ENCODE measurements at regions not wholly inside any gene's neighbourhood (a gene's known extent, or its start where the extent isn't known, plus 50 kb on each side); places are given as distances from the start of the nearest gene placed in this dataset.
A peak's percentile ranks its signal among the peaks of the same experiment; 100 is the strongest.

DNA sequence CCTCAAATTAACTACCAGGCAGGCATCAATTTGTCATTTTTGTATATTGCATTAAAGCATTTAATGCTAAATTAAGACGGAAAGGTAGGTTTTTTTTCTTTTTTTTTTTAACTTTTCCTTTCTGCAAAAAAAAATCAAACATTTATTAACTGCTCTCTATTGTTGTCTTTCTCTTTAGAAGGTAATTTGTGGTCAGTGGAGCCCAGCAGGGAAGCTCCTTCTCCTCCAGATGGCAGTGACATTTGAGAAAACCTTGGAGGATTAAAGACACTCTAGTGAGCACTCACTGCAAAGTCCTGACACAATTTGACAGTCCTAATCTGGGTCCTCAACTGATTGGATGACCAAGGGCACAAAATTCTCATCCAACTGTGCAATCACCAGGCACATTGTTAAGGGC lies 102.4 kb downstream of the SLIT2 start:
- no peak for DNase-seq

DNA sequence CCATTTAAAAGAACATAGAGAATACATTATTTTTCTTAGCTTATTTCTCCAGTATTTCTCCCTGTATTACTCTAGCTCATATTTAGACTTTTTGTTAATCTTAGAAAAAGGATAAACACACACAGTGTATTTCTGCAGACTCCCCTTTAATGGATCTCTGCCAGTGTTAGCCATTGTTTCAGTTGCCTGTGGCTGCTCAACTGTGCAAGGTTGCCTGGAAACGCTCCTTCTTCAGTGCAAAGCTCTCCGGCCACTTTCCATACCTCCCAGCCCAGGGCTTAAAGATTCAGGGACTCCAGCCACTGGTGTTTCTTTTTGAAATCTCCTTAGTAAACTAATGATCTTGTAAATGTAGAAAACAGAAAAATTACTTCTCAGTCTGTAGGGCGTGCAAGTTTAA lies 104.9 kb downstream of the SLIT2 start:
- no peak for DNase-seq

DNA sequence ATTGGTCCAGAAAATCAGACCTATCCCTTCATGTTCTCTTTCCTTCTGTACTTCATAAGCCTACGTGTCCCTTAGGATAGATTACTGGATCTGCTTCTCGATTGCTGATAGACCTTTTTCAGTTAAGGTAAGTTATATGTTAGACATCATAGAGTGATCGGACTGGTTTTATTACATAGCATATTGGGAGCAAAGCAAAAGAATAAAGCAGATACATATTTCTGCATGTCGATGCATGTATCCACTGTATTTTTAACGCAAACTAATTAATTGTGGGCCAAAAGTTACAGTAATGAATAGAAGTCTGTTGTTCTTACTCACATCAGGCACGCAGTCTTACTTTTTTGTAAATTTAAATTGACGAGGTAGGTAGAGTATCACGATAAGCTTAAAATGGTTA lies 106.4 kb downstream of the SLIT2 start:
- no peak for DNase-seq

GRCh38 chr4:20359692-20360091 lies 108.0 kb downstream of the SLIT2 start:
- DNase-seq: no peak

- DNase-seq: no peak
Observed at GRCh38 chr4:20362148-20362547, 110.4 kb downstream of the SLIT2 start.

- no peak for DNase-seq
Observed at GRCh38 chr4:20364969-20365368, 113.3 kb downstream of the SLIT2 start.

- DNase-seq: no peak
Observed at GRCh38 chr4:20367446-20367845, 115.7 kb downstream of the SLIT2 start.

DNA sequence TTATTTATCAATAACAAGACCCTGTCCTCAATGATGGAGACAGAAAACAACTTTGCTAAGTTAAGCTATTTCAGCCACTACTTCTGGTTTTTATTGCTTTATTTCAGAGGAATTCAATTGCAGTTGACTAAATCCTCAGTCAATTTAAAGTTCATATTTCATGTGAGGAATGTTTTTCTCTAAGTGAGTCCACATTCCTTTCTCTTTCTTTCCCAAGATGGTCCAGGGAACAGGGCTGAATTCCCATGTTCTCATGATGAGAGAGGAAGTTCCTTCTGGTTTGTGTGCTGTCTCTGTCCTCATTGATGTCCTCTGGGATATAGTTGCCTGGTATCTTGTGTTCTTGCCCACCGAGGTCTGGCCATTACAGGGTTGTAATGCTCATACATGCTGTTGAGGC lies 117.2 kb downstream of the SLIT2 start:
- no peak for DNase-seq

- DNase-seq: no peak
Observed at GRCh38 chr4:20370274-20370673, 118.6 kb downstream of the SLIT2 start.

GRCh38 chr4:20376070-20376469 lies 124.4 kb downstream of the SLIT2 start:
- DNase-seq: no peak

DNA sequence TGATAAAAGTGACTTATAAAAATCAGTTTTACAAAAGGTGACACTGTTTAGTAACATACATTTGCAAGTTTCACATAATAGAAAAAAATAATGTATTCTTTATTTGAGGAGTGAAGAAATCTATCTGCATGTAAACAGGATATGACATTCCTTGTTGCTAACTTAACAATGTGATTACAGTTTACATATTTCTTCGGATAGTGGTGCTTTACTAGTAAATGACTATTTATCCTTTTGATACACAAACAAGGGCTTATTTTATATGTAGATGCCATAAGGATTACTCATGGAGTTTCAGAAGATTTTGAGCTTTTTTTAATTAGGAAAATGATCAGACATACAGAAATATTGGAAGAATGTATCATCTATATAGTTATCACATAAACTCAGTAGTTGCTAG lies 126.5 kb downstream of the SLIT2 start:
- DNase-seq: no peak

DNA sequence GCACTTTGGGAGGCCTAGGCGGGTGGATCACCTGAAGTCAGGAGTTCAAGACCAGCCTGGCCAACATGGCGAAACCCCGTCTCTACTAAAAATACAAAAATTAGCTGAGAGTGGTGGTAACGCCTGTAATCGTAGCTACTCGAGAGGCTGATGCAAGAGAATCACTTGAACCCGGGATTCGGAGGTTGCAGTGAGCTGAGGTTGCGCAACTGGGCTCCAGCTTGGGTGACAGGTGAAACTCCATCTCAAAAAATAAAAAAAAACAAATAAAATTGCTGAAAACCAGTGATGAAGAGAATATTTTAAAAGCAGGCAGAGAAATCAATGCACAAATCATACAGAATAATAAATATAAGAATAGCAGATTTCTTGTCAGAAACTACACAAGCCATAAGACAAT lies 129.3 kb downstream of the SLIT2 start:
- no peak for DNase-seq

DNA sequence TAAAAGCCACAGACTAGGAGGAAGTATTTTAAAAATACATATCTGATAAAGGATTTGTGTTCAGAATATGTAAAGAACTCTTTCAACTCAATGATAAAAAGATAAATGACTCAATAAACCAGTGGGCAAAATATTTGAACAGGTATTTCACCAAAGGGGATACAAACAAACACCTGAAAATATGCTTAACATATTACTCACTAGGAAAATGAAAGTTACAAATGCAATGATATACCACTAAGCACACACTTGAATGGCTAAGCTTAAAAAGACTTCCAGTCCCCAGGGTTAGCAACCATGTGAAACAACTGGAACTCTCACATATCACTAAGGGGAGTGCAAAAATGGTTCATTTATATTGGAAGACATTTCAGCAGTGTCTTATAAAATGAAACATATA lies 131.6 kb downstream of the SLIT2 start:
- no peak for DNase-seq

DNA sequence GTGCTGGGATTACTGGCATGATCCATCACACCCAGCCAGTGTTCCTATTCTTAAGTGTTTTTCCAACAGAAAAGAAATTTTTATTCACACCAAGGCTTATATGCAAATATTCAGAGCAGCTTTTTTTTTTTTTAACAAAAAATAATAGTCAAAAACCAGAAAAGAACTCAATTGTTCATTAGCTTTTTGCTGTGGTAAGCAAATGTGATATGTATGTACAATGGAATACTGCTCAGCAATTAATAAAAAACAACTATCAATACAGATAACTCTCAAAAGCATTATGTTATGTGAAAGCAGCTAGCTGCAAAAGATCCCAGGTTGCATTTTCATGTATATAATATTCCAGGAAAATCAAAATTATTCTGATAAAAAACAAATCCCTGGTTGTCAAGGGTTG lies 132.3 kb downstream of the SLIT2 start:
- no peak for DNase-seq

- no peak for DNase-seq
Observed at GRCh38 chr4:20384456-20384855, 132.8 kb downstream of the SLIT2 start.

DNA sequence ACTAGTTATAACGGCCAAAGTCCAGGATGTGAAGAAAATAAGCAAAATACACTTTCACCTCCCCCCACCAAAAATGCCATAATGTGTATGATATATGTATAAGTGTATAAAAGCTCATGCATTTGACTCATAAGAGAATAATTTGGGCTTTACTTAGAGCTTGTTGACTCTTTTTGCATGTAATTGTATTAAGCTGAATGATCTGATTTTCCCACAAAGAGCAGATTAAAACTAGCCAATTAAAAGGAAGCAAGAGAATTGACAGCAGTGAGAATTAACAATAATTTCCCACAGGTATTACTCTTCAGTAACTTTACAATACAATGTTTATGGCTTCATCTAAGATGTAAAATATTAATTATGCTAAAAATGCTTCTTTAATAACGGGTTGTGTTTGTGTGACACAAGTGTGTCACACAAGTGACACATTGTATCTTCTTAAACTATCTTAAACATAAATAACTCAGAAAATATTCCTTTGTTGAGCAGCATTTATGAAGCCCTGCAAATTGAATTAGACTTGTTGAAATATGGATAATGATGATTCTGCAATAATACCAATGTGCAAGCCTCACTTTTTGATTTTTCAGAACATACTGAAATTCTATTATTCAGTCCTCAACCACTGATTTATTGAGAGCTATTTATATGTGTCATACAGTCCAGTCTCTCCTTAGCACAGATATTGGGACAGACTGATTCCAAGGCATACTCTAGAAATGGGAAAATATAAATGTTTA lies 134.5 kb downstream of the SLIT2 start:
- DNase-seq: no peak

DNA sequence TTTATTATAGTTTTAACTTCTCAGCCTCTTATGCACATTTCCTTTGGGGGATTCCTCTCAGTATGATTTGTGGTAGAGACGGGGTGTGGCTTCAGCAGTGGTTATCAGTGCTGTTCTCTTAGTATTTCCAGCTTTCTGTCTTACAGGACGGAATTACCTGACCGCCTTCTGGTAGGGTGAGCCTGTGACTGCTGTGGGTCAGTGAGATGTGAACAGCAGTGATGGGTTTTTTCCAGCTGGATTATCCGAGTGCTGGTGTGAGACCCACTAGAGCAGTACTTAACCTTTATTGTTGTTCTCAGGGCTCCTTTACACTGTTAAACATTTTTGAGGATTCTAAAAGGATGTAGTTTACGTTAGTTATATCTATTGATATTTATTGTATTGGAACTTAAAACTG lies 135.2 kb downstream of the SLIT2 start:
- no peak for DNase-seq

GRCh38 chr4:20391198-20391597 lies 139.5 kb downstream of the SLIT2 start:
- no peak for DNase-seq

- no peak for DNase-seq
Observed at GRCh38 chr4:20391912-20392311, 140.2 kb downstream of the SLIT2 start.

GRCh38 chr4:20393486-20394100 lies 141.9 kb downstream of the SLIT2 start:
- DNase-seq: no peak

- DNase-seq: no peak
Observed at GRCh38 chr4:20394512-20394911, 142.8 kb downstream of the SLIT2 start.

DNA sequence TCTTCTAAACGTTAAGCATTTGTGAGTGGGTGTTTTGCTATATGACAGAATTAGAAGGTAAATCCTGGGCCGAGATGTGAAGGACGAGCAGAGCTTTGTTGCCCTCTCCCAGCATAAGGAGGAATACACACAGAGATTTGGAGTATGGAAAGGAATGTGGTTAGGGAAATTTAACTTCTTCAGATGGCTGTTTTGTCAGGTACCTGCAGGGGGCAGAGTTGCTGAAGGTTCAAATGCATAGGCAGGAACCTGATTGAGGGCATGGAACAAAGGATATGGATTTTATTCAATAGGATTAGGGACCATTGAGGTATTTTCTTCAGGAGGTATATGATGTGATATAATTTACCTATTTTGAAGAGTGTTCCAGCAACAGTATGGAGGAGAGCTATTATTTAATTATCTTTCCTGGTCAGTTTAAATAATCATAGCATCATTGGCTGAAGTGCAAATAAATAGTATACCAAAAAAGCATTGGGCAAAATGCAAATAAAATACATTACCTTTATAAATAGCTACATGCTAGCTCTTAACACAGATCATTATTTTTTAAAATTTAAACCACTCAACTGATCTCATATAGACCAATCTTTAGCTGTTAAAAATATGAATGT lies 143.6 kb downstream of the SLIT2 start:
- peak; percentile 6 for DNase-seq

GRCh38 chr4:20403290-20403689 lies 151.6 kb downstream of the SLIT2 start:
- DNase-seq: no peak

- no peak for DNase-seq
Observed at GRCh38 chr4:20403846-20404245, 152.1 kb downstream of the SLIT2 start.

GRCh38 chr4:20408611-20409010 lies 156.9 kb downstream of the SLIT2 start:
- DNase-seq: no peak

Measured in NCI-H226 (cell line).